ENCODE measurements at regions not wholly inside any gene's neighbourhood (a gene's known extent, or its start where the extent isn't known, plus 50 kb on each side); places are given as distances from the start of the nearest gene placed in this dataset.

- no peak overlapping the region for H3K27ac Mint-ChIP-seq
- no peak overlapping the region for H3K4me3 ChIP-seq (ENCODE audit: low read length)
- no peaks in the 10 kb centered on the region for H3K9me3 Mint-ChIP-seq
- no peak for ATAC-seq (ENCODE audit: poor library complexity)
- POLR2A ChIA-PET: no interaction called here
- intact Hi-C loops (cut with DNase I, micrococcal nuclease): no loop called here
- H3K27me3 Mint-ChIP-seq: no peaks in the 10 kb centered on the region
- no peaks in the 10 kb centered on the region for H3K4me1 Mint-ChIP-seq (ENCODE audit: low read depth)
- H3K27me3 ChIP-seq (ENCODE audit: control insufficient read depth in 1 of 2, insufficient read depth in 2 of 2, low read length in 2 of 2): no peaks in the 10 kb centered on the region
- no peaks in the 10 kb centered on the region for H3K36me3 ChIP-seq (ENCODE audit: insufficient read depth, low read length)
- H3K4me3 Mint-ChIP-seq: no peak overlapping the region
- no peaks in the 10 kb centered on the region for H3K36me3 Mint-ChIP-seq (ENCODE audit: low read depth)
- peaks cover 0 to 5% of the 10 kb centered on the region in 2 experiments for H3K9me3 ChIP-seq (ENCODE audit: control insufficient read depth in 1 of 2, insufficient read depth in 1 of 2, low read length in 2 of 2)
- TF ChIP-seq, protein P1, sequence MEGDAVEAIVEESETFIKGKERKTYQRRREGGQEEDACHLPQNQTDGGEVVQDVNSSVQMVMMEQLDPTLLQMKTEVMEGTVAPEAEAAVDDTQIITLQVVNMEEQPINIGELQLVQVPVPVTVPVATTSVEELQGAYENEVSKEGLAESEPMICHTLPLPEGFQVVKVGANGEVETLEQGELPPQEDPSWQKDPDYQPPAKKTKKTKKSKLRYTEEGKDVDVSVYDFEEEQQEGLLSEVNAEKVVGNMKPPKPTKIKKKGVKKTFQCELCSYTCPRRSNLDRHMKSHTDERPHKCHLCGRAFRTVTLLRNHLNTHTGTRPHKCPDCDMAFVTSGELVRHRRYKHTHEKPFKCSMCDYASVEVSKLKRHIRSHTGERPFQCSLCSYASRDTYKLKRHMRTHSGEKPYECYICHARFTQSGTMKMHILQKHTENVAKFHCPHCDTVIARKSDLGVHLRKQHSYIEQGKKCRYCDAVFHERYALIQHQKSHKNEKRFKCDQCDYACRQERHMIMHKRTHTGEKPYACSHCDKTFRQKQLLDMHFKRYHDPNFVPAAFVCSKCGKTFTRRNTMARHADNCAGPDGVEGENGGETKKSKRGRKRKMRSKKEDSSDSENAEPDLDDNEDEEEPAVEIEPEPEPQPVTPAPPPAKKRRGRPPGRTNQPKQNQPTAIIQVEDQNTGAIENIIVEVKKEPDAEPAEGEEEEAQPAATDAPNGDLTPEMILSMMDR (IDR thresholded peaks at IDR 0.05): no peak
- CTCF ChIA-PET: no interaction called here
- H3K27ac ChIP-seq (ENCODE audit: low read depth in 1 of 2, low read length in 2 of 2): no peak overlapping the region
- no peak for DNase-seq
- H3K4me1 ChIP-seq (ENCODE audit: insufficient read depth, low read length): no peaks in the 10 kb centered on the region
Measured at GRCh38 chr7:46177821-46178220, 256.7 kb upstream of the IGFBP3 start.

DNA sequence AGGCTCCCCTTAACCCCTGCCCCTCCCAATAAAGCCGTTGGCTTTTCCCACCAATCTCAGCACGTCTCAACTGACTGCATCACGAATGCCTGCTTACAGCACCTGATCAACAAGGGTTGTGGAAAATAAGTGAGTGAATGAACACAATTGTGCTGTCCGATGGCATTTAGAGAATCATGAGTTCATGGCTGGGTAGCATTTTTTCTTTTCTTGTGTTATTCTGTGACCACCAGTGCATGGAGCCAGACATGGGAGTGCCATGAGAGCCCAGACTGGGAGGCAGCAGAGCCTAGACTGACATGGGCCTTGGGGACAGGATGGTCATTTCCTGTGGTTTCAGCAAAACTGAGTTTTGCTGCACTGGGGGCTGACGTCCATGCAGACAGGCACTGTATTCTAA, 254.1 kb upstream of the IGFBP3 start:
- Histone ChIP-seq H3K36me3 (ENCODE audit: insufficient read depth, low read length) (no peaks in the 10 kb centered on the region), H3K4me3 (ENCODE audit: low read length) (no peak overlapping the region), H3K4me1 (ENCODE audit: insufficient read depth, low read length) (no peaks in the 10 kb centered on the region), H3K9me3 (ENCODE audit: control insufficient read depth in 1 of 2, insufficient read depth in 1 of 2, low read length in 2 of 2) (peaks cover 0 to 5% of the 10 kb centered on the region in 2 experiments), H3K27me3 (ENCODE audit: control insufficient read depth in 1 of 2, insufficient read depth in 2 of 2, low read length in 2 of 2) (no peaks in the 10 kb centered on the region), H3K27ac (ENCODE audit: low read depth in 1 of 2, low read length in 2 of 2) (no peak overlapping the region)
- Mint-ChIP-seq H3K27me3 (no peaks in the 10 kb centered on the region), H3K9me3 (no peaks in the 10 kb centered on the region), H3K36me3 (ENCODE audit: low read depth) (no peaks in the 10 kb centered on the region), H3K27ac (no peak overlapping the region), H3K4me3 (no peak overlapping the region), H3K4me1 (ENCODE audit: low read depth) (no peaks in the 10 kb centered on the region)
- DNase-seq (no peak), ATAC-seq (ENCODE audit: poor library complexity) (no peak)
- intact Hi-C loops (cut with DNase I, micrococcal nuclease): no loop called here
- TF ChIP-seq, protein P1 (IDR thresholded peaks at IDR 0.05): no peak
- ChIA-PET POLR2A (no interaction called here), CTCF (no interaction called here)

- intact Hi-C loops (cut with DNase I, micrococcal nuclease): no loop called here
- ATAC-seq (ENCODE audit: poor library complexity): no peak
- Histone ChIP-seq H3K4me3 (ENCODE audit: low read length) (no peak overlapping the region), H3K4me1 (ENCODE audit: insufficient read depth, low read length) (no peaks in the 10 kb centered on the region), H3K36me3 (ENCODE audit: insufficient read depth, low read length) (no peaks in the 10 kb centered on the region), H3K9me3 (ENCODE audit: control insufficient read depth in 1 of 2, insufficient read depth in 1 of 2, low read length in 2 of 2) (peaks cover 0 to 5% of the 10 kb centered on the region in 2 experiments), H3K27me3 (ENCODE audit: control insufficient read depth in 1 of 2, insufficient read depth in 2 of 2, low read length in 2 of 2) (no peaks in the 10 kb centered on the region), H3K27ac (ENCODE audit: low read depth in 1 of 2, low read length in 2 of 2) (no peak overlapping the region)
- H3K27ac Mint-ChIP-seq: no peak overlapping the region
- CTCF ChIA-PET: no interaction called here
- TF ChIP-seq, protein P1 (IDR thresholded peaks at IDR 0.05): no peak
- H3K4me3 Mint-ChIP-seq: no peak overlapping the region
- H3K27me3 Mint-ChIP-seq: no peaks in the 10 kb centered on the region
- H3K9me3 Mint-ChIP-seq: no peaks in the 10 kb centered on the region
- DNase-seq: no peak
- H3K4me1 Mint-ChIP-seq (ENCODE audit: low read depth): no peaks in the 10 kb centered on the region
- no peaks in the 10 kb centered on the region for H3K36me3 Mint-ChIP-seq (ENCODE audit: low read depth)
- POLR2A ChIA-PET: no interaction called here
Measured at GRCh38 chr7:46174196-46174580, 253.1 kb upstream of the IGFBP3 start.

Measured in CD4-positive, alpha-beta T cell (primary cell).